Ovary (tissue), 3 donors: ENCODE measurements at regions not wholly inside any gene's neighbourhood (a gene's known extent, or its start where the extent isn't known, plus 50 kb on each side); places are given as distances from the start of the nearest gene placed in this dataset.

Experiments
- CTCF ChIP-seq, 3 donors: fragments of 450-650 bp in 2 of 3; fragments of 200-600 bp in 1 of 3; IDR thresholded peaks; one replicate each; pipeline versions ENCODE4 v1.5.1 to v1.8.0; 2016 to 2022; ENCODE audit warnings: antibody characterized with exemption in 3 of 3, mild to moderate bottlenecking in 1 of 3
- EP300 ChIP-seq: sonication (generic); formaldehyde crosslinking; IDR thresholded peaks from one replicate; pipeline ENCODE4 v1.6.1; 2017; ENCODE audit warnings: antibody characterized with exemption
- POLR2A ChIP-seq: fragments of 450-650 bp; IDR thresholded peaks from one replicate; pipeline ENCODE4 v1.6.1; 2017; ENCODE audit warnings: antibody characterized with exemption, mild to moderate bottlenecking, moderate library complexity
- donor health status: DM: no; HTN: no; CAD: no.

- TF ChIP-seq CTCF (IDR thresholded peaks at IDR 0.05) (no peak), POLR2A (no peak), EP300 (no peak)
Measured at GRCh38 chr13:107721125-107721869, 494.0 kb downstream of the LIG4 start.
